PC-9 (cell line): ENCODE measurements at regions not wholly inside any gene's neighbourhood (a gene's known extent, or its start where the extent isn't known, plus 50 kb on each side); places are given as distances from the start of the nearest gene placed in this dataset.

Experiments
- EZH2 ChIP-seq: fragments of 200-600 bp; sonication (generic); IDR thresholded peaks from 2 replicates; pipeline ENCODE4 v1.8.0; 2017; ENCODE audit warnings: antibody characterized with exemption, low read depth
- TF ChIP-seq, protein P1 (sequence below): fragments of 200-600 bp; sonication (generic); conservative IDR thresholded peaks from 2 replicates; pipeline ENCODE4 v1.6.1; 2017; ENCODE audit warnings: mixed run types, antibody characterized with exemption, mild to moderate bottlenecking, moderate library complexity

DNA sequence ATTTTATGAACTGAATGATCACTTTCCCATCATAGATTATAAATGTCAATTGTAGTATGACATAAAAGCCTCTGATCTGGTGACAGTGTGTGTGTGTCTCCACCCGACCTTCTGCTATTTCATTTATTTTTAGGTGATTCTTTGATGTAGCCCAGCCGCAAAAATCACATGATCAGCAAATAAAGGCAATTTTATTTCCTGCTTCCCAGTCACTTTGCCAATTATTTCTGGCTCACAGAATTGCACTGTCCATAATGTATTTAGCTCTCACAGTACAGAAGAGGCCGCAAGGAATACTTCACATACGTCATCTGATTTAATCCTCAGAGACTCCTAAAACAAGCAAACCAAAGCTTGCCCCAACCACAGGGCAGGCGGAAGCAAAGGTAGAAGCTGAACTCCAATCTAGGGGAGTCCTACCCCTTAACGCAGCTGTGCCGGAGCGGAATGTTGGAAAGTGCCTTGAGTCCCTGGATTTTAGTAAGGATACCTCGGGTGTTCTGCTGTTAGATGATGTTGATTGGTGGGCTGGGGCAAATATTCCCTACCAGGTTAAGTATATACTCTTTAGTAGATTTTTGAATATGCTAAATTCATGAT, 384.0 kb upstream of the IRX4 start:
- TF ChIP-seq, protein P1, sequence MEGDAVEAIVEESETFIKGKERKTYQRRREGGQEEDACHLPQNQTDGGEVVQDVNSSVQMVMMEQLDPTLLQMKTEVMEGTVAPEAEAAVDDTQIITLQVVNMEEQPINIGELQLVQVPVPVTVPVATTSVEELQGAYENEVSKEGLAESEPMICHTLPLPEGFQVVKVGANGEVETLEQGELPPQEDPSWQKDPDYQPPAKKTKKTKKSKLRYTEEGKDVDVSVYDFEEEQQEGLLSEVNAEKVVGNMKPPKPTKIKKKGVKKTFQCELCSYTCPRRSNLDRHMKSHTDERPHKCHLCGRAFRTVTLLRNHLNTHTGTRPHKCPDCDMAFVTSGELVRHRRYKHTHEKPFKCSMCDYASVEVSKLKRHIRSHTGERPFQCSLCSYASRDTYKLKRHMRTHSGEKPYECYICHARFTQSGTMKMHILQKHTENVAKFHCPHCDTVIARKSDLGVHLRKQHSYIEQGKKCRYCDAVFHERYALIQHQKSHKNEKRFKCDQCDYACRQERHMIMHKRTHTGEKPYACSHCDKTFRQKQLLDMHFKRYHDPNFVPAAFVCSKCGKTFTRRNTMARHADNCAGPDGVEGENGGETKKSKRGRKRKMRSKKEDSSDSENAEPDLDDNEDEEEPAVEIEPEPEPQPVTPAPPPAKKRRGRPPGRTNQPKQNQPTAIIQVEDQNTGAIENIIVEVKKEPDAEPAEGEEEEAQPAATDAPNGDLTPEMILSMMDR: no peak
- TF ChIP-seq EZH2: no peak
